H1 (cell line): ENCODE measurements at regions not wholly inside any gene's neighbourhood (a gene's known extent, or its start where the extent isn't known, plus 50 kb on each side); places are given as distances from the start of the nearest gene placed in this dataset.

ENCODE experiments used
- CTCF ChIA-PET: fragments of 300-600 bp; sonication (Branson Sonifier 250); formaldehyde crosslinking; loops from one replicate; lab custom pipeline; 2021; ENCODE audit not compliant: partially characterized antibody; lab: Charles Lee
- POLR2A ChIA-PET: fragments of 300-600 bp; sonication (Branson Sonifier 250); formaldehyde crosslinking; loops from one replicate; lab custom pipeline; 2021; ENCODE audit warnings: inconsistent platforms; ENCODE audit not compliant: partially characterized antibody; lab: Charles Lee
- DNase-seq, 2 experiments: peaks; one replicate each; pipeline versions ENCODE4 v3.0.0 to v3.0.0-alpha.2; 2010 to 2022; ENCODE audit warnings: low spot score in 2 of 2, low read depth in 1 of 2, mixed read lengths in 1 of 2
- FAIRE-seq: peaks from 2 replicates; lab custom pipeline; 2011; peaks lifted over from hg19 to GRCh38; lab: Jason Lieb, UNC
- H2AFZ ChIP-seq: 2 replicates; pipeline ENCODE4 v1.8.1; 2012; ENCODE audit warnings: low read length, inconsistent platforms
- H2AK5ac ChIP-seq: 2 replicates; pipeline ENCODE4 v1.6.1; 2013; ENCODE audit warnings: low read depth, low read length
- H2BK120ac ChIP-seq: replicated peaks from 2 replicates; pipeline ENCODE3; 2013; ENCODE audit warnings: low read depth, low read length, inconsistent platforms
- H2BK12ac ChIP-seq: 2 replicates; pipeline ENCODE4 v1.6.1; 2013; ENCODE audit warnings: low read depth, low read length
- H2BK15ac ChIP-seq: 2 replicates; pipeline ENCODE4 v1.6.1; 2013; ENCODE audit warnings: low read length
- H2BK20ac ChIP-seq: 2 replicates; pipeline ENCODE4 v1.6.1; 2013; ENCODE audit warnings: low read length
- H2BK5ac ChIP-seq: 2 replicates; pipeline ENCODE4 v1.6.1; 2013; ENCODE audit warnings: low read depth, low read length
- H3K14ac ChIP-seq: 2 replicates; pipeline ENCODE4 v1.6.1; 2013; ENCODE audit warnings: inconsistent platforms; ENCODE audit not compliant: insufficient read length
- H3K18ac ChIP-seq: 2 replicates; pipeline ENCODE4 v1.6.1; 2013; ENCODE audit warnings: low read length; ENCODE audit errors: extremely low read depth
- H3K23ac ChIP-seq: 2 replicates; pipeline ENCODE4 v1.6.1; 2013; ENCODE audit warnings: inconsistent platforms; ENCODE audit not compliant: insufficient read length
- H3K23me2 ChIP-seq: 2 replicates; pipeline ENCODE4 v1.6.1; 2013; ENCODE audit warnings: low read depth, low read length
- H3K27ac ChIP-seq: 2 replicates; pipeline ENCODE4 v1.6.1; 2011; ENCODE audit warnings: low read depth, low read length, inconsistent platforms
- H3K27me3 ChIP-seq, 4 experiments: replicated peaks in 1 of 4; 1 replicate in 1 of 4; 2 replicates in 3 of 4; pipeline versions ENCODE4 v1.6.1 to v1.8.1; 2011 to 2013; ENCODE audit warnings: low read length in 3 of 4, mild to moderate bottlenecking in 3 of 4, inconsistent platforms in 2 of 4, mixed read lengths in 2 of 4, moderate library complexity in 1 of 4; ENCODE audit not compliant: control insufficient read depth in 3 of 4, insufficient read depth in 3 of 4; ENCODE audit errors: extremely low read depth in 1 of 4
- H3K36me3 ChIP-seq, 4 experiments: 2 replicates each; pipeline versions ENCODE4 v1.6.1 to v1.8.1; 2011 to 2013; ENCODE audit warnings: mild to moderate bottlenecking in 4 of 4, low read length in 3 of 4, moderate library complexity in 2 of 4, control low read depth in 1 of 4, inconsistent platforms in 1 of 4; ENCODE audit not compliant: insufficient read depth in 4 of 4, control insufficient read depth in 2 of 4
- H3K4ac ChIP-seq: replicated peaks from 2 replicates; pipeline ENCODE3; 2013; ENCODE audit warnings: low read length, low read depth, mixed read lengths, inconsistent platforms; ENCODE audit not compliant: insufficient read length
- H3K4me1 ChIP-seq, 4 experiments: replicated peaks in 1 of 4; 1 replicate in 1 of 4; 2 replicates in 3 of 4; pipeline versions ENCODE4 v1.6.1 to v1.8.1; 2011 to 2013; ENCODE audit warnings: low read length in 3 of 4, inconsistent platforms in 2 of 4, mixed read lengths in 1 of 4; ENCODE audit not compliant: insufficient read depth in 4 of 4, control insufficient read depth in 3 of 4
- H3K4me2 ChIP-seq, 2 experiments: 2 replicates each; pipeline versions ENCODE4 v1.6.1 to v1.8.1; 2011 to 2013; ENCODE audit warnings: low read depth in 2 of 2, low read length in 2 of 2, control low read depth in 1 of 2, inconsistent platforms in 1 of 2, mild to moderate bottlenecking in 1 of 2; ENCODE audit not compliant: insufficient read depth in 1 of 2
- H3K4me3 ChIP-seq, 4 experiments: fragments of 200-600, 300-600 bp in 1 of 4; sonication (generic), shearing (Covaris generic), sonication (Bioruptor Twin) in 1 of 4; 2 replicates each; pipeline versions ENCODE4 v1.5.1 to v1.8.1; 2011 to 2016; ENCODE audit warnings: low read length in 4 of 4, low read depth in 3 of 4, control low read depth in 2 of 4, inconsistent platforms in 2 of 4, mild to moderate bottlenecking in 2 of 4, mixed read lengths in 1 of 4, moderate library complexity in 1 of 4; ENCODE audit not compliant: insufficient read depth in 2 of 4; ENCODE audit errors: extremely low read depth in 1 of 4
- H3K56ac ChIP-seq: replicated peaks from 2 replicates; pipeline ENCODE3; 2013; ENCODE audit warnings: low read depth, mild to moderate bottlenecking, mixed read lengths, low read length, inconsistent platforms; ENCODE audit not compliant: insufficient read length
- H3K79me1 ChIP-seq: 2 replicates; pipeline ENCODE4 v1.6.1; 2013; ENCODE audit warnings: low read depth, low read length, control low read depth
- H3K79me2 ChIP-seq, 2 experiments: 2 replicates each; pipeline versions ENCODE4 v1.6.1 to v1.8.1; 2012 to 2013; ENCODE audit warnings: low read length in 2 of 2, mild to moderate bottlenecking in 2 of 2, inconsistent platforms in 1 of 2; ENCODE audit not compliant: insufficient read depth in 2 of 2, control insufficient read depth in 1 of 2
- H3K9ac ChIP-seq, 4 experiments: replicated peaks in 1 of 4; 1 replicate in 1 of 4; 2 replicates in 3 of 4; pipeline versions ENCODE4 v1.6.1 to v1.8.1; 2011 to 2013; ENCODE audit warnings: low read depth in 3 of 4, low read length in 3 of 4, control low read depth in 2 of 4, mild to moderate bottlenecking in 2 of 4, moderate library complexity in 2 of 4, inconsistent platforms in 1 of 4; ENCODE audit errors: extremely low read depth in 1 of 4
- H3K9me3 ChIP-seq, 2 experiments: 2 replicates each; pipeline versions ENCODE4 v1.6.1 to v1.8.1; 2012 to 2013; ENCODE audit warnings: mild to moderate bottlenecking in 2 of 2, moderate library complexity in 2 of 2, control low read depth in 1 of 2, inconsistent platforms in 1 of 2, low read depth in 1 of 2, low read length in 1 of 2, mixed read lengths in 1 of 2; ENCODE audit not compliant: insufficient read depth in 2 of 2
- H4K20me1 ChIP-seq, 2 experiments: replicated peaks in 1 of 2; 2 replicates each; pipeline versions ENCODE3 to v1.8.1; 2011 to 2013; ENCODE audit warnings: inconsistent platforms in 2 of 2, low read length in 2 of 2, mild to moderate bottlenecking in 1 of 2; ENCODE audit not compliant: insufficient read depth in 2 of 2, control insufficient read depth in 1 of 2
- H4K5ac ChIP-seq: 2 replicates; pipeline ENCODE4 v1.6.1; 2013; ENCODE audit warnings: low read length, low read depth, mixed read lengths, inconsistent platforms; ENCODE audit not compliant: insufficient read length
- H4K8ac ChIP-seq: 2 replicates; pipeline ENCODE4 v1.8.0; 2013; ENCODE audit warnings: mild to moderate bottlenecking, moderate library complexity, low read length, inconsistent platforms; ENCODE audit not compliant: insufficient read depth; ENCODE audit errors: extremely low read depth
- H4K91ac ChIP-seq: replicated peaks from 2 replicates; pipeline ENCODE3; 2013; ENCODE audit warnings: low read length, mixed read lengths, inconsistent platforms; ENCODE audit not compliant: insufficient read length
- CTCF ChIP-seq, 3 experiments: IDR thresholded peaks; 1 replicate in 2 of 3; 2 replicates in 1 of 3; pipeline versions ENCODE4 v1.5.1 to v1.6.1; 2011; ENCODE audit warnings: low read length in 3 of 3, mild to moderate bottlenecking in 3 of 3, inconsistent platforms in 2 of 3, low read depth in 1 of 3, moderate library complexity in 1 of 3; ENCODE audit not compliant: insufficient read depth in 1 of 3; ENCODE audit errors: control extremely low read depth in 1 of 3
- EGR1 ChIP-seq: IDR thresholded peaks from 2 replicates; pipeline ENCODE4 v1.6.1; 2011; ENCODE audit warnings: low read depth, low read length, borderline replicate concordance
- JUN ChIP-seq: IDR thresholded peaks from 2 replicates; pipeline ENCODE4 v1.6.1; 2011; ENCODE audit warnings: low read depth, mild to moderate bottlenecking, improper control_type of control experiment, low read length
- PHF8 ChIP-seq: fragments of 200-600 bp; sonication (generic); conservative IDR thresholded peaks from 2 replicates; pipeline ENCODE4 v1.7.1; 2012; ENCODE audit warnings: low read depth, mild to moderate bottlenecking, inconsistent platforms, low read length, moderate library complexity
- RAD21 ChIP-seq, 2 experiments: IDR thresholded peaks in 1 of 2; conservative IDR thresholded peaks in 1 of 2; 2 replicates each; pipeline ENCODE4 v1.6.1; 2011; ENCODE audit warnings: low read depth in 2 of 2, low read length in 2 of 2, improper control_type of control experiment in 1 of 2, inconsistent platforms in 1 of 2, mild to moderate bottlenecking in 1 of 2, moderate library complexity in 1 of 2
- RFX5 ChIP-seq: IDR thresholded peaks from 2 replicates; pipeline ENCODE4 v1.6.1; 2011; ENCODE audit warnings: low read depth, low read length, improper control_type of control experiment, borderline replicate concordance
- RNF2 ChIP-seq: fragments of 200-900, 300-1000 bp; sonication (generic); IDR thresholded peaks from 2 replicates; pipeline ENCODE4 v1.7.1; 2016; ENCODE audit warnings: borderline replicate concordance, low read depth, mild to moderate bottlenecking, antibody characterized with exemption, low read length; ENCODE audit not compliant: poor library complexity, severe bottlenecking; ENCODE audit errors: missing control alignments
- SIN3A ChIP-seq, 2 experiments: IDR thresholded peaks in 1 of 2; conservative IDR thresholded peaks in 1 of 2; 2 replicates each; pipeline ENCODE4 v1.6.1; 2011 to 2012; ENCODE audit warnings: low read length in 2 of 2, improper control_type of control experiment in 1 of 2, low read depth in 1 of 2, mild to moderate bottlenecking in 1 of 2
- SIX5 ChIP-seq: IDR thresholded peaks from 2 replicates; pipeline ENCODE4 v1.6.1; 2011; ENCODE audit warnings: mild to moderate bottlenecking, low read depth, low read length
- SUZ12 ChIP-seq: fragments of 200-600 bp; sonication (generic); IDR thresholded peaks from 2 replicates; pipeline ENCODE4 v1.6.1; 2012; ENCODE audit warnings: mild to moderate bottlenecking, inconsistent platforms, low read length, moderate library complexity, mixed read lengths
- TCF12 ChIP-seq: IDR thresholded peaks from 2 replicates; pipeline ENCODE4 v1.6.1; 2011; ENCODE audit warnings: low read depth, mild to moderate bottlenecking, low read length
- WGBS, 2 experiments: shearing (Covaris generic) in 1 of 2; methylation state at CpG; one replicate each; pipeline versions ENCODE4 v1.1.6 to v1.1.7; 2013 to 2015; ENCODE audit warnings: low lambda C conversion rate in 2 of 2, mixed read lengths in 2 of 2, inconsistent platforms in 1 of 2, low coverage in 1 of 2, missing lambda C conversion rate in 1 of 2; ENCODE audit not compliant: insufficient replicate concordance in 2 of 2, insufficient coverage in 1 of 2, insufficient read length in 1 of 2; ENCODE audit errors: extremely low coverage in 1 of 2, missing lambda C conversion rate in 1 of 2; 5-methylcytosine and 5-hydroxymethylcytosine counted together

DNA sequence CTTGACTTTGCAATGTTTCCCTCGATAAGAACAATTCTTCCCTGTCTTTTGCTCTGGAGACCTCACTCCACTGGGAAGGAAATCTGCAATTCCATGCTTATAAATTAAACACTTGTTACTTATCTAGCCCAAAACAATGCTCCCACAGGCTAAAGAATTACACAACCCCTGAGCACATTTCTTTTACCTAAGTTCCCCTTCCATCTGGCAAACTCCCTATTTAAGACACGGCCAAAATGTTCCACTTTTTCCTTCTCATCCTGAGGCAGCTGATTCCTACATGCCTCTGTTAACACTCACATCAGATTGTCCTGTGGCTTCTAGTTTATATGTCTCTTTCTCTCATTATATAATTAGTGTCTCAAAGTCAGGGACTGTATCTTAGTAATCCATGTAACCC, 211.7 kb downstream of the COX18 start:
- Histone ChIP-seq H3K9me3 (no peaks in the 10 kb centered on the region), H2BK5ac (no peak overlapping the region), H2BK12ac (no peak overlapping the region), H3K79me2 (no peaks in the 10 kb centered on the region), H4K8ac (no peak overlapping the region), H3K79me1 (no peaks in the 10 kb centered on the region), H3K4ac (no peak overlapping the region), H3K36me3 (no peaks in the 10 kb centered on the region), H3K4me3 (no peak overlapping the region), H4K5ac (no peak overlapping the region), H2BK20ac (no peak overlapping the region), H3K4me1 (no peaks in the 10 kb centered on the region), H4K20me1 (no peaks in the 10 kb centered on the region), H3K27ac (no peak overlapping the region), H3K9ac (no peak overlapping the region), H2AK5ac (no peak overlapping the region), H3K23me2 (no peaks in the 10 kb centered on the region), H3K18ac (no peak overlapping the region), H3K56ac (no peak overlapping the region), H3K27me3 (peaks cover 0 to 1% (median 0%) of the 10 kb centered on the region in 4 experiments; a peak in 1 of 7 replicates), H3K14ac (no peak overlapping the region), H2AFZ (no peak overlapping the region), H3K4me2 (no peak overlapping the region), H2BK15ac (no peak overlapping the region), H3K23ac (no peak overlapping the region), H2BK120ac (no peak overlapping the region), H4K91ac (no peak overlapping the region)
- TF ChIP-seq SIX5 (no peak), PHF8 (no peak), JUN (no peak), RNF2 (no peak), CTCF (IDR thresholded peaks at IDR 0.05; ENCODE audit: control extremely low read depth in 1 of 3, insufficient read depth in 1 of 3, low read depth in 1 of 3, low read length in 3 of 3) (no peak), RAD21 (IDR thresholded peaks at IDR 0.05 in 1 of 2, conservative IDR thresholded peaks at IDR 0.05 in 1 of 2; ENCODE audit: low read depth in 2 of 2, low read length in 2 of 2) (no peak), SUZ12 (no peak), SIN3A (conservative IDR thresholded peaks at IDR 0.05 in 1 of 2, IDR thresholded peaks at IDR 0.05 in 1 of 2; ENCODE audit: low read depth in 1 of 2, low read length in 2 of 2) (no peak), EGR1 (no peak), RFX5 (no peak), TCF12 (no peak)
- 82% methylated on average over 2 of the region's 2 CpGs; no CpG with 5 or more reads in 1 of the 2 experiments for WGBS, 2 experiments
- FAIRE-seq (no peak), DNase-seq (no peak)
- POLR2A ChIA-PET, result no interaction called here
- CTCF ChIA-PET, result interaction anchor here (1.4 to 2.2 kb wide), 2 partner anchors 10 to 28 kb away, joined by 4 to 7 read pairs; no protein-coding TSS in a partner anchor
